NCI-H446 (cell line): ENCODE measurements at regions not wholly inside any gene's neighbourhood (a gene's known extent, or its start where the extent isn't known, plus 50 kb on each side); places are given as distances from the start of the nearest gene placed in this dataset.

Source experiments
- DNase-seq, 2 experiments: peaks; one replicate each; lab custom pipeline; 2025; lab: John Stamatoyannopoulos, UW

GRCh38 chr5:143663872-143664271, 148.1 kb upstream of the HMHB1 start:
- DNase-seq, result no peak

DNA sequence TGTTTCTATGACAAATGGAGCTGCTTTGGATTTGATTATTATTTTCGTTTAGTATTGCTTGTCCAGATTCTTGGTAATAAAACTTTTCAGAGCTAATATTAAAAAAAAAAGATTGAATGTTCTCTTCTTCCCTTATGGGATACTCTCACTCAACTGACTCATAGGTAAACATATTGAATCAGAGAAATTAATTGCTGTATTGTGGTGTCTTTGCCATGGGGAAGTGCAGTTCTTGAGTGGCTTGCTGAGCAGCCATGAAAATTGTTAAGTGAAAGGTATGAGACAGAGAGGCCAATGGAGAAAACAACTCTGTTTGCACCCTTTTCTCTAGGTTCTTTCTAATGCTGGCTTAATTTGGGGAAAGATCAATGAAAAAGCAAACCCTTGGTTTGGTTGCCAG, 149.9 kb upstream of the HMHB1 start:
- DNase-seq, result no peak

DNA sequence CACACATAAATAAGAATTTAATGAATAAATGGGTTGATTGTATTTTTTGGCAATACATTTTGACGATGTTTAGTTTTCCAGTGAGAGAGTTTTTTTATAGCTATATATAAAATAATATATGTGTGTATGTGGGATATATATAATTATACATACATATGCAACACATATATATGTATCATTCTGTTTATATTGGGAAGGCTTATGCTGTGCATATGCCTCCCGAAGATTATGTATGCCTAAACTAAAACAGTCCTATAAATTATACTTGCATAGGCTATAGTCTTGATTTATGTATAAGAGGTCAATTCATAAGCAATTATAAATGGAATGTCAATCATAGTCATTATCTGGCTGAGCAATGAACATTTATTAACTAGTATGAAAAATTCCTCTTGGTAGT, 151.3 kb upstream of the HMHB1 start:
- no peak for DNase-seq

DNA sequence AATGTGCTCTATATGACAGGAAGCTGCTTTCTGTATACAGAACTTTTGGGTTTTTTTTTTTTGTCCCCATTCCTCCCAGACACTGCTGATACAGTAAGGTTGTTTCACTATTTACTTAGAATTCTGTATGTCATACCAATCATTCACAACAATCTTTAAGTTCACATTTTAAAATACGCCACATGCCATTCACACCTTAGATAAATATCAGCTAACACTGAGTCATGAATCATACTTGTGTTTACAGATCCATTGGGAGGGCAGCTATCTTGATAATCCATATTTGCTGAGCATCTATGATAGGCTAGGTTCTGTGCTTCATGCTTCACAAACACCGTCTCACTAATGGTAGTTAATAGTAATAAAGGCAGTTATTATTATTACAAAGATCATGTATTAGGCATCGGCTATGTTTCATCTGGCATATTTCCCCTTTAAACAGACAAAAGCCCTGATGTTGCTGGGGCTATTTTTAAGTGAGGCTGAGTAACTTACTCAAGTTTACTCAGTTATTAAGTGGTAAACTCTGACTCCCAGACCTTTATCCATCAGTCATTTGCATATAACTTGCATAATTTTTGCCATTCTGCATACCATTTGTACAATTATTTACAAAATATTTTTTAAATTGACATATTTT, 152.2 kb upstream of the HMHB1 start:
- DNase-seq, result no peak

DNA sequence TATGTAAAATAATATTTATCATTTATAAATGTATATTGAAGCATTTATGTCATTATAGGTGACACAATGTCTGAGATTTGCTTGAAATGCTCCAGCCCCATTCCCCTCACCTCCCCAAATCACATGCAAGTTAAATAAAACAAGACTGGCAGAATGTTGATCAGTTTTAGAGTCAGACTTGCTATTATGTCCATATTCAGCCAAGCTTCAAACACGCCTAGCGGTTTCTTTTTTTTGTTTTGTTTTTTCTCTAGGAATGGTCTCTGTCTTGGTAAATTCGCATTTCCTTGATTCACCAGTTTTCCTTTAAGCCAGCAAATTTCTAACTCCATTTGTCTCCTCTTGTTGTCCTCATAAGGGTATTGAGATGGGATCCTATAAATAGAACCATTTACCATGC, 153.0 kb upstream of the HMHB1 start:
- DNase-seq, result no peak

GRCh38 chr5:143657647-143658285, 154.2 kb upstream of the HMHB1 start:
- DNase-seq, result peak; percentile 89 to 96

DNA sequence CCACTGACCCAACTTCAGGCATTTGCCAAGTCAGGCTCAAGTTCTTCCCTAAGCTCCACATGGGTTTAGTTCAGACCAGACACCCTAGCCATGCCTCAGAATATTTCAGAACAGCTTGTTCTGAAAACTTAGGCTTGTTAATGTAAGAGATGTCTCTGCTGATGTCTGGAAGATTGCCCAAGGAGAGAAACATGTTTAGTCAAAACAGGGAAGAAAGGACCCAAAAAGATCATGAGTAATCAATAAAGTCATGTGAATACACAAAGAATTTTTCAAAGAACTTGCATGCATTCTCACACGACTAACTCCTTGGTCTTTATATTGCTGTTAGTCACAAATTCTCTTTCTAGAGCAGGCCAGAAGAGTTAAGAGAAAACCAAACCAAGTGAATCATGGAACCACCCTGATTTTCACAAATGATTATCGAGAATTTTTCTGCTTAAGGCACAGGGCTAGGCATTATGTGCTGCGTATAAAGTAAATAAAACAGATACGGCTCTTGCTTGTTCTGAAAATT, 158.1 kb upstream of the HMHB1 start:
- DNase-seq, result no peak

DNA sequence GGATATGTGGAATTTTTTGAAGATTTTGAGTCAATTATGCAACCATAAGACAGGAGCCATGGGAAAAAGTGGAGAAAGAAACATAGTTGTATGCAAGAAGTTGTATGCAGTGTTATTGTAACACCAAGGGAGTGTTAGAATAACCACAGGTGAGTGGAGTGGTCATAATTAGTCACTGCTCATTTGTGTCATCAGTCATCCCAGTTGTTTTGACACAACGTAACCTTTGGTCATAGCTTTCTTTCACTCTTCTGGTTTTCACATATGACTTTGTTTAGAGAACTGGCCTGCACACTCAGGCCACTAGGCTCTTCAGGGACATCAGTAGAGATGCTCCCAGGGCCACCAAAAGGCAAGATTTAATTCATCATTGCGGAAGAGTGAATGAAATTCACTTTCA, 158.7 kb upstream of the HMHB1 start:
- no peak for DNase-seq

DNA sequence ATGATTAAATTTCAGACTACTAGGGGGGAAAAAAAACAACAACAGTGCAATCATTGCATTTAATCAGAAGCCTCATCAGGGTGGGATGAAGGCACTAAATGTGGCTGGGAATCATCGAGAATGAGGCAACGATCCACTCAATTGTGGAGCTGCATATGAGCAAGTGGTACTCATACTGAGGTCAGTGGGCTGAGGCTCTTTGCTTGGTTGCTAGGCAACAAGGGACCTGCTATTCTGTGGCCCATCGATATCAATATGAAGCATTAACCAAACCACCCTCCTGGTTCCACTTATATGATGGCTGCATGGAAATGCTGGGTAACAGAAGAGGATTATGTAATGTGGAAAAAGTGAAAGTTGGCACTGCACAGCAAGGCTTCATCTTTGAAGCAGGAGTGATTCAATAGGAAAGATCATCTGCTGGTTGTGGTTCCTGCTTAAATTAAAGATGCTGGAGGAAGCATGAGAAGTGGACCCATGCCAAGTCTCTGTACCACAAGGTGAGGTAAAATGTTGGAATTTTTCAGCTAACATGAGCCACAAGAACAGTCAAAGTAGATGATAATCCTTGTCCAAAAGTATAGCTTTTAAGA, 159.8 kb upstream of the HMHB1 start:
- peak in 1 of 2 experiments; percentile 54 for DNase-seq

- DNase-seq, result peak; percentile 33 to 89
Observed at GRCh38 chr5:143649937-143650621, 161.9 kb upstream of the HMHB1 start.

DNA sequence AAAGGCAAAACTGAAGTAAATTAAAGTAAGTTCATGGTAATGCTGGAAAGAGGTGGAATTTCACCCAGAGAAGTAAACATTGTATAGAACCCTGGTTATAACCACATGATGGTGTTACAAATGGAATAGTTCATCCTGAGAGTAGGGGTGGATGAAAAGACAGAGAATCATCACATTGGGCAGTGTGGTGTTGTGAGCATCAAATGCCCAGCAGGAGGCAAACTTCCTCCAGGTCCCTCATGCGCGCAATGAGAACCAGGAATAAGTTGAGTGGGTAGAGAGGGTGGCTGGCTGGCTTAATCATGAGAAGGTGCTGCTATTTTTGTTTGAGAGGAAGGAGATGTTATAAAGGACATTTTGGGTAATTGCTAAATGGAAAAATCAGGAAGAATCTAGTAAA, 163.3 kb upstream of the HMHB1 start:
- DNase-seq, result peak in 1 of 2 experiments; percentile 2

- DNase-seq, result no peak
Observed at GRCh38 chr5:143646961-143647360, 165.0 kb upstream of the HMHB1 start.

- no peak for DNase-seq
Observed at GRCh38 chr5:143645356-143645755, 166.6 kb upstream of the HMHB1 start.

DNA sequence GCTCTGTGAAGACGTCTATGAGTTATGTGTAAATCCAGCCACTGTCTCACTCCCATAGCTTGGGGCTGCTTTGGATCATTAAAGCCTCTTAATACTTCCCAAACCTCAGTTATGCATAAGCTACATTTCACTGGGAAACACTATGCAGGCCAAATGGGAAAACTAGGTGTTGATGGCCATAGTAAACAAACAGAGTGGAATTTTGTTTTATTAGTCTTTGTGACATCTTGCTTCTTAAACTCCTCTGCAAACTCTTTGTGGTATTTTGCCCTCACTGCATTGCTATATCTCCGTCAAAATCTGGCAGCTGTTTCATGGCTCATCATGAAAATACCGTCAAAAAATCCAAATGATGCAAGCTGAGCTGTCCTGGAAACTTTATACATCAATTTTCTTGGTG, 167.2 kb upstream of the HMHB1 start:
- no peak for DNase-seq

GRCh38 chr5:143642791-143643190, 169.2 kb upstream of the HMHB1 start:
- no peak for DNase-seq

DNA sequence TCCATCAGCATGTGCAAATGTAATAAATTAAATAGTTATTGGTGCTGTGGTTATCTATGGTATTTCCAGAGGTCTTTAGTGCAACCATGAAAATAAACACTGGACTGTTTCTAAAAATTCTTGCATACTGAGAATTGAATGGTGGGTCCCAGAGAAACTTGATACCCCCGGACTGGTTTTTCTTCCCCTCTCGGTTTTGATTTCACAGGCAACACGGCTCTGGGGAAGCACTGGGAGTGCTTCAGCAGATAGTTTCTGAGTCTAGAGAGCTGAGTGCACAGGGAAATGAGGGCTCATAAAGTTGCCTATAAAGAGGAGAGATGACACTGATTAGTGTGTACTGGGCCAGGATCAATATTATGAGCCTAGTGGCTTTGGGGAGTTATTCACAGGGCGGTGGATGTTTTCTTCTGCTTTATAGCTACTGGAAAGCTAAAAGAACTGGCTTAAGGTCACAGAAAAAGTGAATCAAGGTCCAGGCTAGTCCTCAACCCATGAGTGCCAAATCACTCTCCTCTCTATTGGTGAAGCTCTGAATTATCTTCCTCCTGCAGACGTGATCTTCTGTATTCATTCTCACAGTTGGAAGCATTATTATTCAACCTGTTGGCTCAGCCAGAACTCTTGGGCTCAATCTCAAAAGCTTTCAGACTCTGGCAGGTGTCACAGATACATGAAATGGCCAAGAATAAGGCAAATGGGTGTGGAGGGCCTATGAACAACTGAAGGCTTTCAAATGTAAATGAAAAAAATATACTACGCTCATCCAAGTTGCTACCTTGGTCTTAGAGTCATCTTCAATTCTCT, 170.2 kb upstream of the HMHB1 start:
- peak in 1 of 2 experiments; percentile 21 for DNase-seq

- no peak for DNase-seq
Observed at GRCh38 chr5:143638654-143639053, 173.3 kb upstream of the HMHB1 start.

DNA sequence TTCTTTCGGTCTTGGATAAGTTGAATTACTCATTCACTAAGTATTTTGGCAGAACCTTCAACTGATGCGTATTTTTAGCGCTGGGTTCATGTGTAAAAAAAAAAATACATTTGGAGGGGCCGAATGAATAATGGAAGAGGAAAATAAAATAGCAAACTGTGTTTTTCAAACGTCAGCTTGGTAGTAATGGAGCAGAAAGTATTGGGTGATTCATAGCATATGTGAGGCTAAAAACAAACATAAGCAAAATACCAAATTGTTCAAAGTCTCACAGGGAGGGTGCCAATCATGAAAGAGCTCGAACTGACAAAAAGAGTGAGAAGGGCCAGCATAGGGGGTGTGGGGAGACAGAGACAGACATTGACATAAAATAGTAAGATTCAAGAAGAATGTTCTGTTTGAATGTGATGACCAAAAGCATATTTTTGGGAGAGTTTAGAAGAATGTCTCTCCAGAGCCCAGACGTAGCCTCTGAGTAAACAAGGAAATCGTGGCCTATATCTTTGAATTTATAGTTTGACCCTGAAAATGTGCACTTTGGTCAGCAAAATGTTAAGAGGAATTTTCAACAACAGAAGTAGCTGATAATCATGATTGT, 174.9 kb upstream of the HMHB1 start:
- DNase-seq, result peak in 1 of 2 experiments; percentile 12

GRCh38 chr5:143635888-143636287, 176.1 kb upstream of the HMHB1 start:
- DNase-seq, result no peak

- DNase-seq, result no peak
Observed at GRCh38 chr5:143635146-143635752, 176.7 kb upstream of the HMHB1 start.

- DNase-seq, result no peak
Observed at GRCh38 chr5:143634689-143635088, 177.3 kb upstream of the HMHB1 start.
